ENCODE measurements at regions not wholly inside any gene's neighbourhood (a gene's known extent, or its start where the extent isn't known, plus 50 kb on each side); places are given as distances from the start of the nearest gene placed in this dataset.

- no peak for DNase-seq
- Histone ChIP-seq H3K27me3 (ENCODE audit: control insufficient read depth, insufficient read depth, low read length) (peaks cover 15% of the 10 kb centered on the region), H3K27ac (ENCODE audit: low read length) (no peak overlapping the region), H3K36me3 (ENCODE audit: control insufficient read depth, insufficient read depth, low read length) (no peaks in the 10 kb centered on the region), H3K9me3 (replicated peaks; ENCODE audit: control insufficient read depth, low read depth, low read length) (no peaks in the 10 kb centered on the region), H3K4me1 (ENCODE audit: control insufficient read depth, insufficient read depth, low read length) (peaks cover 23% of the 10 kb centered on the region), H3K4me3 (ENCODE audit: low read length) (no peak overlapping the region)
- 40% methylated on average over 8 of the region's 8 CpGs for WGBS (ENCODE audit: insufficient coverage)
These were observed 324.8 kb downstream of the MN1 start for GRCh38 chr22:27476729-27477128.

- Histone ChIP-seq H3K9me3 (replicated peaks; ENCODE audit: control insufficient read depth, low read depth, low read length) (no peaks in the 10 kb centered on the region), H3K27me3 (ENCODE audit: control insufficient read depth, insufficient read depth, low read length) (peaks cover 15% of the 10 kb centered on the region), H3K4me1 (ENCODE audit: control insufficient read depth, insufficient read depth, low read length) (peaks cover 23% of the 10 kb centered on the region), H3K36me3 (ENCODE audit: control insufficient read depth, insufficient read depth, low read length) (no peaks in the 10 kb centered on the region), H3K4me3 (ENCODE audit: low read length) (no peak overlapping the region), H3K27ac (ENCODE audit: low read length) (no peak overlapping the region)
- WGBS (ENCODE audit: insufficient coverage), result 94% methylated on average over 2 of the region's 7 CpGs
- DNase-seq, result no peak
These were observed 324.4 kb downstream of the MN1 start for GRCh38 chr22:27477171-27477570.

GRCh38 chr22:27480487-27480886 lies 321.1 kb downstream of the MN1 start:
- Histone ChIP-seq H3K4me3 (ENCODE audit: low read length) (no peak overlapping the region), H3K36me3 (ENCODE audit: control insufficient read depth, insufficient read depth, low read length) (no peaks in the 10 kb centered on the region), H3K27me3 (ENCODE audit: control insufficient read depth, insufficient read depth, low read length) (peaks cover 25% of the 10 kb centered on the region), H3K4me1 (ENCODE audit: control insufficient read depth, insufficient read depth, low read length) (peaks cover 22% of the 10 kb centered on the region), H3K9me3 (replicated peaks; ENCODE audit: control insufficient read depth, low read depth, low read length) (no peaks in the 10 kb centered on the region), H3K27ac (ENCODE audit: low read length) (no peak overlapping the region)
- WGBS (ENCODE audit: insufficient coverage), result 30% methylated on average over 7 of the region's 9 CpGs
- no peak for DNase-seq

- WGBS (ENCODE audit: insufficient coverage), result 24% methylated on average over 8 of the region's 11 CpGs
- Histone ChIP-seq H3K4me3 (ENCODE audit: low read length) (no peak overlapping the region), H3K27me3 (ENCODE audit: control insufficient read depth, insufficient read depth, low read length) (peaks cover 19% of the 10 kb centered on the region), H3K36me3 (ENCODE audit: control insufficient read depth, insufficient read depth, low read length) (no peaks in the 10 kb centered on the region), H3K27ac (ENCODE audit: low read length) (no peak overlapping the region), H3K4me1 (ENCODE audit: control insufficient read depth, insufficient read depth, low read length) (peaks cover 18% of the 10 kb centered on the region), H3K9me3 (replicated peaks; ENCODE audit: control insufficient read depth, low read depth, low read length) (peaks cover 4% of the 10 kb centered on the region)
- DNase-seq, result peak; percentile 70
These were observed 319.2 kb downstream of the MN1 start for GRCh38 chr22:27482402-27482801.

- no peak for DNase-seq
- no peak overlapping the region for H3K27ac ChIP-seq (ENCODE audit: low read length)
- H3K9me3 ChIP-seq (replicated peaks; ENCODE audit: control insufficient read depth, low read depth, low read length), result peaks cover 4% of the 10 kb centered on the region
- WGBS (ENCODE audit: insufficient coverage), result 72% methylated on average over 6 of the region's 12 CpGs
- peaks cover 18% of the 10 kb centered on the region for H3K4me1 ChIP-seq (ENCODE audit: control insufficient read depth, insufficient read depth, low read length)
- H3K36me3 ChIP-seq (ENCODE audit: control insufficient read depth, insufficient read depth, low read length), result no peaks in the 10 kb centered on the region
- H3K4me3 ChIP-seq (ENCODE audit: low read length), result no peak overlapping the region
- H3K27me3 ChIP-seq (ENCODE audit: control insufficient read depth, insufficient read depth, low read length), result peaks cover 23% of the 10 kb centered on the region
These were observed 318.3 kb downstream of the MN1 start for GRCh38 chr22:27483095-27483785.

GRCh38 chr22:27485842-27486241 lies 315.7 kb downstream of the MN1 start:
- DNase-seq, result no peak
- WGBS (ENCODE audit: insufficient coverage), result no CpG with 5 or more reads among the region's 3 CpGs
- peaks cover 4% of the 10 kb centered on the region for H3K9me3 ChIP-seq (replicated peaks; ENCODE audit: control insufficient read depth, low read depth, low read length)
- no peak overlapping the region for H3K27ac ChIP-seq (ENCODE audit: low read length)
- peaks cover 18% of the 10 kb centered on the region for H3K4me1 ChIP-seq (ENCODE audit: control insufficient read depth, insufficient read depth, low read length)
- H3K4me3 ChIP-seq (ENCODE audit: low read length), result no peak overlapping the region
- no peaks in the 10 kb centered on the region for H3K36me3 ChIP-seq (ENCODE audit: control insufficient read depth, insufficient read depth, low read length)
- peaks cover 21% of the 10 kb centered on the region for H3K27me3 ChIP-seq (ENCODE audit: control insufficient read depth, insufficient read depth, low read length)

GRCh38 chr22:27487600-27488452 lies 313.7 kb downstream of the MN1 start:
- 19% methylated on average over 11 of the region's 21 CpGs for WGBS (ENCODE audit: insufficient coverage)
- no peak for DNase-seq
- H3K4me3 ChIP-seq (ENCODE audit: low read length), result no peak overlapping the region
- peaks cover 21% of the 10 kb centered on the region for H3K27me3 ChIP-seq (ENCODE audit: control insufficient read depth, insufficient read depth, low read length)
- peaks cover 15% of the 10 kb centered on the region for H3K9me3 ChIP-seq (replicated peaks; ENCODE audit: control insufficient read depth, low read depth, low read length)
- H3K36me3 ChIP-seq (ENCODE audit: control insufficient read depth, insufficient read depth, low read length), result no peaks in the 10 kb centered on the region
- peaks cover 9% of the 10 kb centered on the region for H3K4me1 ChIP-seq (ENCODE audit: control insufficient read depth, insufficient read depth, low read length)
- no peak overlapping the region for H3K27ac ChIP-seq (ENCODE audit: low read length)

- Histone ChIP-seq H3K4me3 (ENCODE audit: low read length) (no peak overlapping the region), H3K36me3 (ENCODE audit: control insufficient read depth, insufficient read depth, low read length) (no peaks in the 10 kb centered on the region), H3K4me1 (ENCODE audit: control insufficient read depth, insufficient read depth, low read length) (peaks cover 6% of the 10 kb centered on the region), H3K9me3 (replicated peaks; ENCODE audit: control insufficient read depth, low read depth, low read length) (peaks cover 16% of the 10 kb centered on the region), H3K27ac (ENCODE audit: low read length) (no peak overlapping the region), H3K27me3 (ENCODE audit: control insufficient read depth, insufficient read depth, low read length) (peaks cover 16% of the 10 kb centered on the region)
- WGBS (ENCODE audit: insufficient coverage), result 31% methylated on average over 9 of the region's 12 CpGs
- DNase-seq, result no peak
These were observed 312.9 kb downstream of the MN1 start for GRCh38 chr22:27488456-27489177.

GRCh38 chr22:27489178-27489675 lies 312.3 kb downstream of the MN1 start:
- Histone ChIP-seq H3K36me3 (ENCODE audit: control insufficient read depth, insufficient read depth, low read length) (no peaks in the 10 kb centered on the region), H3K27ac (ENCODE audit: low read length) (no peak overlapping the region), H3K4me3 (ENCODE audit: low read length) (no peak overlapping the region), H3K27me3 (ENCODE audit: control insufficient read depth, insufficient read depth, low read length) (peaks cover 12% of the 10 kb centered on the region), H3K4me1 (ENCODE audit: control insufficient read depth, insufficient read depth, low read length) (peaks cover 6% of the 10 kb centered on the region), H3K9me3 (replicated peaks; ENCODE audit: control insufficient read depth, low read depth, low read length) (peaks cover 16% of the 10 kb centered on the region)
- DNase-seq, result peak; percentile 58
- no CpG with 5 or more reads among the region's 4 CpGs for WGBS (ENCODE audit: insufficient coverage)

GRCh38 chr22:27490080-27490479 lies 311.5 kb downstream of the MN1 start:
- no peak overlapping the region for H3K27ac ChIP-seq (ENCODE audit: low read length)
- WGBS (ENCODE audit: insufficient coverage), result 83% methylated on average over 2 of the region's 4 CpGs
- peaks cover 18% of the 10 kb centered on the region for H3K27me3 ChIP-seq (ENCODE audit: control insufficient read depth, insufficient read depth, low read length)
- H3K36me3 ChIP-seq (ENCODE audit: control insufficient read depth, insufficient read depth, low read length), result no peaks in the 10 kb centered on the region
- no peak overlapping the region for H3K4me3 ChIP-seq (ENCODE audit: low read length)
- no peak for DNase-seq
- peaks cover 16% of the 10 kb centered on the region for H3K9me3 ChIP-seq (replicated peaks; ENCODE audit: control insufficient read depth, low read depth, low read length)
- H3K4me1 ChIP-seq (ENCODE audit: control insufficient read depth, insufficient read depth, low read length), result peaks cover 12% of the 10 kb centered on the region
